ENCODE measurements at regions not wholly inside any gene's neighbourhood (a gene's known extent, or its start where the extent isn't known, plus 50 kb on each side); places are given as distances from the start of the nearest gene placed in this dataset.
"Not testable (repeated sequence)": the region's sequence is repeated elsewhere in the genome, so short reads cannot be mapped to it uniquely, and the experiment has no call there.

GRCh38 chr2:182477774-182478173 lies 50.9 kb upstream of the PDE1A start:
- no peak for DNase-seq

- DNase-seq, result no peak
Observed at GRCh38 chr2:182481676-182482075, 54.8 kb upstream of the PDE1A start.

DNA sequence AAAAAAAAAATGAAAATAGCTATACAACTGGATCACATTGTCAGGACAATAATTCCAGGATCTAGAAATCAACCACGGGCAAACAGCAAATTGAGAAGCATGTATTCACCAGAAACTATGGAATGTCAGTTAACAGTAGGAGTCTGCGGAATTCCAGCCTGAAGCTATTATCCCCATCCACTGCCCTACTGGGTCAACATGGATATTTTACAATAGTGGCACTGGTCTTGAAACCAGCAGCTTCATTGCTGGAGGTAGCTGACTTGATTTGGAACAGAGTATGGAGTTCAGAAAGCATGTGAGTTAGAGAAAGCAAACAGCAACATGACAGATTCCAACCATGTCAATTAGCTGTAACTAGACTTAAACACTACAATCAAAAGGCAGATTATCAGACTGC lies 55.7 kb upstream of the PDE1A start:
- DNase-seq, result no peak

DNA sequence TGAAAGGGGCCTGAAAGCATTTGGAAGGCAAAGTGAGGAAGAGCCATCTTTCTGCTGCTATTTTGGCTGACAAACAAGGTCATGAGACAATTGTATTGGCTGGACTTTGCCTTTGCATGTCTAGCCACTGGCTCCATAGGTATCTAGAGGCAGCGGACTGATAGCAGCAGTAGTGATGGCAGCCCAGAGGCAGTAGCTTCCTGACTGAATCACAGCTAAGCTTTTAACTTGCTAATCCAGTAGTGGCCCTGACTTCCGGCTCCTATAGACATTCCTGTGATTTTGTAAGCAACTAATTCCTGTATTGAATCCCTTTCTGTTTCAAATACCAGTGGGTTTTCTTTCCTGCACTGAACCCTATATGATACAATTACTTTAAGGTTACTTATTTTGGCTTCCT lies 69.8 kb upstream of the PDE1A start:
- DNase-seq, result no peak

GRCh38 chr2:182499706-182500470 lies 73.1 kb upstream of the PDE1A start:
- no peak for DNase-seq

DNA sequence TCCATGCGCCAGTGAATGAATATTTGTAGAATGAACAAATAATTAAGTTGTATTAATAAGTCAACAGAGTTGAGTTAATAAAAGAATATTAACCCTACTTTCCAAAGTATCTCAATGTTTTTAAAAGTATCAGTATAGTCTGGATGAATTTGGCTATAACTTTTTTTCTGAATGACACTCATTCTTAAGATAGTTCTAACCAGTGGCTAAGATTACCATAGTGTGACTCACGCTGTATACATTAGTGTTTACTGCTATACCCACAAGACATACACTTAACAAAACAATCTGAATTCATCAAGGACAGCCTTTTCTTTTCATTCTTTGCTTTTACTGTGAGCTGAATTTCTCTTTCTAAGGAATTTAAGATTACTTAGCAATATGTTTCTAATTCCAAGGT lies 77.0 kb upstream of the PDE1A start:
- DNase-seq, result no peak

- DNase-seq, result no peak
Observed at GRCh38 chr2:182504903-182505302, 78.1 kb upstream of the PDE1A start.

- DNase-seq, result peak; percentile 3 to 11
Observed at GRCh38 chr2:182506606-182507005, 79.8 kb upstream of the PDE1A start.

DNA sequence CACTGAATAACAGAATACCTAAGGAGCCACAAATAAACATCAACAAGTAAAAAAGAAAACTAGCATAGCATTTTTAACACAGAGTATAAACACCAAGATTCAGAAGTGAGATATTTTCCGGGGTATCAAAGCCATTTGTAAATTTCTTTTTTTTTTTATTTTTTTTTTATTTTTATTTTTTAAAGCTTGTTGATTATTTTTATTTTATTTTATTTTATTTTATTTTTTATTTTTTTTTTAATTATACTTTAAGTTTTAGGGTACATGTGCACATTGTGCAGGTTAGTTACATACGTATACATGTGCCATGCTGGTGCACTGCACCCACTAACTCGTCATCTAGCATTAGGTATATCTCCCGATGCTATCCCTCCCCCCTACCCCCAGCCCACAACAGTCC lies 81.7 kb upstream of the PDE1A start:
- DNase-seq, result not testable (repeated sequence)

- DNase-seq, result no peak
Observed at GRCh38 chr2:182509216-182509615, 82.4 kb upstream of the PDE1A start.

- DNase-seq, result no peak
Observed at GRCh38 chr2:182521453-182522404, 94.9 kb upstream of the PDE1A start.

GRCh38 chr2:182522405-182522896 lies 95.6 kb upstream of the PDE1A start:
- DNase-seq, result no peak

DNA sequence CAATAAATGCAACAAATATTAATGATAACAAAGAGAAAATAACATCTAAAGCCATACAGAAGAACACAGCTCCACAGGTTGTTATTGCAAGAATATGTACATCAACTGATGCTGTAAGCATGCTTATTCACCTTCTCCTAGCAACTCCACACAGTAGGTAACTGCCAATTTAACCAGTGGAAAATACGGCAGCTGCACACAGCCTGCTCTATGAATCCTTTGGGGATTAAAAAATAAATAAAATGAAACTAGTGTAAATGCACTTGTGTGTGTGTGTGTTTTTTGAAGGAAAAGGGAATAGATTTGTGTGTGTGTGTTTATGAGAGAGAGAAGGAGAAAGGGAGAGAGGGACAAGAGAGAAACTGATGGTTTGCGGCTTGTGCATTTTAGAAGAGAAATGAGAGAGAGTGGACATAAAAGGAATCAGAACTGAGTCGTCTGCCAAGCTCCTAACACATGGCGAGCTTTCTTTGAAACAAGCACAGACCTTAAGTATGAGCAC lies 96.2 kb upstream of the PDE1A start:
- no peak for DNase-seq

DNA sequence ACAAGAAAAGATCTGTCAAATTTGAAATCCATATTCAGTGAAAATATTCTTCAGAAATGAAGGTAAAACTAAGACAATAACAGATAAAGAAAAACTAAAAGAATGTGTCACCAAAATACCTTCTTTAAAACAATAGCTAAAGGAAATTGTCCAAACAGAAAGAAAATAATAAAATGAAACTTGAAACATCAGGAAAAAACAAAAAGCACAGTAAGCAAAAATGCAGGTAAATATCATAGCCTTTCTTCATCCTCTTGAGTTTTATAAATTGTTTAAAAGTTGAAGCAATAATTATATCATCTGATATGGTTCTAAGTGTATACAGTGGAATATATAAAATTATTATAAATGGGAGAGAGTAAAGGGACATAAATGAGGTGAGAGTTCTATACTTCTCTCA lies 103.8 kb upstream of the PDE1A start:
- DNase-seq, result no peak

DNA sequence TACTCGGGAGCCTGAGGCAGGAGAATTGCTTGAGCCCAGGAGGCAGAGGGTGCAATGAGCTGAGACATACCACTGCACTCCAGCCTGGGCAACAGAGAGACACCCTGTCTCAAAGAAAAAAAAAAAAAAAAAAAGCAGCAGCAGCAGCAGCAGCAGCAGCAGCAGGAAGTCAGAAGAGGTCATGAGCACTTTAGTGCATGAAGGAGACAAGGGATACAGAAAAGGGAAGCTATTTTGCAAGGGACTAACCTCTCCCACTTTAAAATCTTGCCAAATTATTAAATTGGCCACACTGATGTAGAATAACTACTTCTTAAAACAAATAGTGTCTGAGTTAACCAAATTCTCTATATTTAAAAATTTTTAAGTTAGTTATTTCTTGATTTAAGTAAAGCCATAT lies 113.4 kb upstream of the PDE1A start:
- peak; percentile 46 to 69 for DNase-seq

- peak; percentile 13 to 25 for DNase-seq
Observed at GRCh38 chr2:182541268-182541667, 114.4 kb upstream of the PDE1A start.

DNA sequence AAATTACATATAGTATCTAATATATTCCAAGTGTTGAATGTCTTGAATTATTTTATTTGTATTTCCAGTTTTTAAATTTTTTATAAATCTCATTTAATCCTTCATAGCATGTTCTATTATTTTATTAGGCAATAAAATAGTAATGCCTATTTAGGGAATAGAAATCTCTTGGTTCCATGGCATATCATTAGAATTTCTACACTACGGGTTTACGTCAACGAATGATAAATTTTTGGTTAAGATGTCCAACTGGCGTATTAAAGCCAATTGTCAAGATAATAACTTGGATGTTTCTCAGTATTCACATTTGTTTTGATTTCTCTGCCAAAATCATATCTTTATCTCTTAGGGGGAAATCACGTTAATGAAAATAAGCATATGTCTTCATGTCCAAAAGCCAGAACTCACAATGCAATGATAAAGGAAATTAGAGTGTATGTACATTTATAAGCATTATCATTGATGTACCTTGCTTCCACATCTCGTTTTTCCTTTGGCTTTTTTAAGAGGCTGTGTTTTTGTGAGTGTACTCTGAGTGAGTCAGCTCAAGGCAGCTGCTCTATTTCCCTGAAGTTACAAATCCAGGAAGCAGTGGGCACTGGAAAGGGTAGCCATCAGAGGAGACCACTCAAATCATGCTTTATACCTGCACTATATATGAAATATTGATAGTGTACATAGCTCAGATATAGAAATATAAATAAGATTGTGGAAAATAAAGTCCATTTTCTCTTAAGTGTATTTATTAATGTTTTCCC lies 115.8 kb upstream of the PDE1A start:
- DNase-seq, result no peak

DNA sequence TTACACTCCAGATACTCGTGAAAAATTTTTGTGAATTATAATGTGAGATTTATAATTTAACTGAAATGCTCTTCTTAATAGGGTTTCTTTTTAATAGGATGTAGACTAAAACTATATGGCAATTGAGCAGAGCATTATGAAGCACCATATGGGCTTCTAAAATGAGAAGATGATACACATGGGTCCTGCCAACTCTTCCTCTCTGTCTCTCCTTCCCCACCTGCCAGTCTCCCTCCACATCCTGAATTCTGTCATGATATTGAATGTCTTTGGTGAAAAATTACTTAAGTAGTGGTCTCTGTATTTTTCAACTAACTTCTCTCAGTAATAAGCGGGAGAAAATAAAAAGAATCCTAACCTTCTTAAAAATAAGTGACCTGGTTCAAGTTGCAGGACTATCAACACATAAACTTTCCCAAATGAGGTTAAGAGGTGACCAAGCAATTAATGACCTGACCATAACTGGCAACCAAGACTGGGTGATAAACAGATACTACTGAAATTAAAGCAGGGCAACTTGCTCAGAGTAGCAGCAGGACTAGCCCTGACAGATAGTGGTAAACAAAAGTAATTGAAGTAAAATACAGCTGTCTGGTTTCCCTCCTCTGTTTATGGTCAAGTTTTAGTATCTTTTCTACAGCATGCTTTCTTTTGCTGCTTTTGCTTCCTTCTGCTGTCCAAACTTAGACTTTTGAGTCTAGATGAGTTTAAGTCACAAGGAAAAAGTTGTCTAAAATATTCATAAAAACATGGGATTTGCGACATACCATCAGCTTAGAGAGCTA lies 117.1 kb upstream of the PDE1A start:
- DNase-seq, result no peak

DNA sequence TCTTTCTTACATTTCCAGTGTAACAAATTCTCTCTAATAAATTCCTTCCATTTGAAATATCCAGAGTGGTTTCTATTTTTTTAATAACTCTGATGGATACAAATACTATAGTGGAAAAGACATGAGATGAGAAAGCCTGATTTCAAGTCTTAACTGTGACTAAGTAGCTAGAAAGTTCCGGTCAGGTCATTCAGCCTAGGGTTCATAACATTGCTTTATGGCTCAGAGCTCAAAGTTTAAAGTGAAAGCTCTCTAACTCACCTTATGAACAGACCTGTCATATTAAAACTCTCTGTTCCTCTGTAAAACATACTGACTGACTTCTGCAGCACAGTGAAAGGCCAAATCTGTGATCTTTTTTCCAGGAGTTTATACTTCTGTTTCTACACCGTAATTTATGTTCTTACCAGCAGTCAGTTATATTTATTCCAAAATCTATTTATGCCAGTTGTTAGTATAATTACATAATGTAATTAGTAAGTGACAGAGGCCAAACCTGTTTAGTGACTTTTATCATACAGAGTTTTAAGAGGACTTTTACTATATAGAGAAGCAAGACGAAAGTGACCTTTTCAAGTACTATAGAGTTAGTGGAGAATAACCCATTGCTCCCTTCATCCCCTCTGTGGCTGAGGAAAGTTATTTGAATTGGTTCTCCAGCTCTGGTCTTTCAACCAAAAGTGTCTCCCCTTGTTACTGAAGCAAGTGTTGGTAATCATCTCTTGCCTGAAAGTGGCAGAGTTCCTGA lies 118.8 kb upstream of the PDE1A start:
- no peak for DNase-seq

DNA sequence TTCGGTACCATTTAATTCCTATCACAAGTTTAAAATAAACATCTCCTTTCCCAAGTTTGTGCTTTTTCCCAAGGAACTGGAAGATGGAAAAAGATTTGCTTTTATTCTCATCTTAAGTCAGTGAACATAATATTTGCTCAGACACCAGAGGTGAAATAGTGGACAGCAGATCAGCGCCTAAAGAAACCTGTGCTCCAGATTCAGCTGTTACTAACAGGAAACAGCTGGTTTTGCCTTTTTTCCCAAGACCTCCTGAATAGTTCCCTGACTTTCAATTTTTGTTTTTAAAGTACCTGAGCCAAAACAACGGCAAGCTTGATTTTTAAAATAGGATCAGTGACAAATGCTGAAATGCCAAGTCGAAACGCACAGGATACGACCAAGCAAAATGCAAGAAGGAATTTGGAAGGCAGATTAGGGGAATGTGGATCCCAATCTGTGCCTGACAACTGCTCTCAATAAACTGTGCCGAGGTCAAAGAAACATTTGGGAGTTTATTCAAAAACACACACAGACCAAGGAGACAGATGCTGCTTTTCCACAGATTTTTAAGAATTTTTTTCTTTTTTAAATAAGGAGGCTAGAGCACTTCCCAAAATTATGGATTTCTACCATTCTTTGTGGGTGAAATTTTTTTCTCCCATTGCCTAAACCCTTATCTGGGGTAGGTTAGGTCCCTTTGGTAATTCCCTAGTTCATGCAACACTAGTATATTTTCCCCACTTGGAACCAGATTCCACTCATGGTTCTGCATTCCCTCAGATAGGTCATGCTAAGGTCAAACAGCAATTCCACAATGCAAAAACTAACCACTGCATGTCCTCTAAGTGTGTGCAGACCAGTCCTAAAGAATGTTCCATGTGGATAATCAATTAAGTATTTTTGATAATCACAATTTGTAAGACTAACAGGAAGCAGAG lies 121.5 kb upstream of the PDE1A start:
- DNase-seq, result peak; percentile 10 to 30
